Mesenchymal stem cell (in vitro differentiated cells and primary cell): ENCODE measurements at regions not wholly inside any gene's neighbourhood (a gene's known extent, or its start where the extent isn't known, plus 50 kb on each side); places are given as distances from the start of the nearest gene placed in this dataset.
"Not testable (repeated sequence)": the region's sequence is repeated elsewhere in the genome, so short reads cannot be mapped to it uniquely, and the experiment has no call there.

Experiments
- DNase-seq: peaks from one replicate; pipeline ENCODE4 v3.0.0-alpha.2; 2013
- H2AFZ ChIP-seq: one replicate; pipeline ENCODE4 v1.6.1; 2013; ENCODE audit warnings: low read depth, mild to moderate bottlenecking, control low read depth, inconsistent platforms, low read length, moderate library complexity
- H2AK5ac ChIP-seq: 2 replicates; pipeline ENCODE4 v1.6.1; 2013; ENCODE audit warnings: low read length, moderate library complexity, mild to moderate bottlenecking, inconsistent platforms; ENCODE audit not compliant: severe bottlenecking
- H2BK120ac ChIP-seq: one replicate; pipeline ENCODE4 v1.6.1; 2013; ENCODE audit warnings: low read depth, mild to moderate bottlenecking, inconsistent platforms, low read length, moderate library complexity
- H2BK12ac ChIP-seq, 2 experiments: one replicate each; pipeline ENCODE4 v1.6.1; 2013; ENCODE audit warnings: inconsistent platforms in 2 of 2, low read length in 2 of 2, mild to moderate bottlenecking in 2 of 2, moderate library complexity in 2 of 2, control low read depth in 1 of 2
- H2BK15ac ChIP-seq: one replicate; pipeline ENCODE4 v1.6.1; 2013; ENCODE audit warnings: mild to moderate bottlenecking, low read depth, inconsistent platforms; ENCODE audit not compliant: poor library complexity, severe bottlenecking
- H2BK5ac ChIP-seq: 2 replicates; pipeline ENCODE4 v1.6.1; 2013; ENCODE audit warnings: low read depth, mild to moderate bottlenecking, low read length, control low read depth, inconsistent platforms; ENCODE audit not compliant: poor library complexity, severe bottlenecking
- H3K14ac ChIP-seq, 2 experiments: one replicate each; pipeline ENCODE4 v1.6.1; 2013; ENCODE audit warnings: inconsistent platforms in 2 of 2, low read length in 2 of 2, control low read depth in 1 of 2, mild to moderate bottlenecking in 1 of 2, moderate library complexity in 1 of 2
- H3K18ac ChIP-seq, 2 experiments: one replicate each; pipeline ENCODE4 v1.6.1; 2013; ENCODE audit warnings: inconsistent platforms in 2 of 2, low read length in 2 of 2, control low read depth in 1 of 2, low read depth in 1 of 2, mild to moderate bottlenecking in 1 of 2
- H3K23ac ChIP-seq, 2 experiments: one replicate each; pipeline ENCODE4 v1.6.1; 2013; ENCODE audit warnings: inconsistent platforms in 2 of 2, low read length in 2 of 2, mild to moderate bottlenecking in 2 of 2, moderate library complexity in 2 of 2, control low read depth in 1 of 2
- H3K27ac ChIP-seq: 2 replicates; pipeline ENCODE4 v1.5.1; 2013; ENCODE audit warnings: mild to moderate bottlenecking, moderate library complexity, low read length, control low read depth, inconsistent platforms; ENCODE audit not compliant: poor library complexity, severe bottlenecking
- H3K27me3 ChIP-seq, 2 experiments: 2 replicates each; pipeline versions ENCODE4 v1.6.1 to v1.7.0; 2013; ENCODE audit warnings: low read length in 2 of 2, mild to moderate bottlenecking in 2 of 2, moderate library complexity in 2 of 2, control low read depth in 1 of 2, inconsistent platforms in 1 of 2; ENCODE audit not compliant: control insufficient read depth in 1 of 2, insufficient read depth in 1 of 2
- H3K36me3 ChIP-seq, 2 experiments: 2 replicates each; pipeline versions ENCODE4 v1.6.1 to v1.7.0; 2013; ENCODE audit warnings: low read length in 2 of 2, control low read depth in 1 of 2, inconsistent platforms in 1 of 2, low read depth in 1 of 2, mild to moderate bottlenecking in 1 of 2; ENCODE audit not compliant: insufficient read depth in 2 of 2, control insufficient read depth in 1 of 2
- H3K4ac ChIP-seq, 2 experiments: one replicate each; pipeline ENCODE4 v1.6.1; 2013; ENCODE audit warnings: inconsistent platforms in 2 of 2, low read length in 2 of 2, mild to moderate bottlenecking in 2 of 2, moderate library complexity in 2 of 2, control low read depth in 1 of 2, low read depth in 1 of 2
- H3K4me1 ChIP-seq: 2 replicates; pipeline ENCODE4 v1.6.1; 2013; ENCODE audit warnings: low read depth, low read length, control low read depth; ENCODE audit not compliant: control insufficient read depth, insufficient read depth
- H3K4me2 ChIP-seq: 2 replicates; pipeline ENCODE4 v1.6.1; 2013; ENCODE audit warnings: low read length, mild to moderate bottlenecking, inconsistent platforms; ENCODE audit not compliant: poor library complexity, severe bottlenecking
- H3K4me3 ChIP-seq, 2 experiments: 2 replicates each; pipeline versions ENCODE4 v1.5.1 to v1.7.0; 2013; ENCODE audit warnings: low read length in 2 of 2, mild to moderate bottlenecking in 2 of 2, control low read depth in 1 of 2, low read depth in 1 of 2; ENCODE audit not compliant: insufficient read depth in 1 of 2
- H3K79me1 ChIP-seq: replicated peaks from 2 replicates; pipeline ENCODE4 v1.6.1; 2013; ENCODE audit warnings: mild to moderate bottlenecking, control low read depth, low read length, inconsistent platforms; ENCODE audit not compliant: poor library complexity, severe bottlenecking
- H3K9ac ChIP-seq: 2 replicates; pipeline ENCODE4 v1.7.0; 2013; ENCODE audit warnings: mild to moderate bottlenecking, low read length, moderate library complexity
- H3K9me3 ChIP-seq: 2 replicates; pipeline ENCODE4 v1.7.0; 2013; ENCODE audit warnings: mild to moderate bottlenecking, low read length; ENCODE audit not compliant: control insufficient read depth
- H4K8ac ChIP-seq: one replicate; pipeline ENCODE4 v1.6.1; 2013; ENCODE audit warnings: inconsistent platforms, mild to moderate bottlenecking, low read length, moderate library complexity
- H4K91ac ChIP-seq: one replicate; pipeline ENCODE4 v1.6.1; 2013; ENCODE audit warnings: mild to moderate bottlenecking, low read length, inconsistent platforms
- WGBS: methylation state at CpG from one replicate; pipeline ENCODE4 v1.1.7; 2013; ENCODE audit warnings: mixed read lengths; 5-methylcytosine and 5-hydroxymethylcytosine counted together

- H3K4me2 ChIP-seq: no peak overlapping the region
- H2AFZ ChIP-seq: no peak overlapping the region
- H3K9me3 ChIP-seq: no peaks in the 10 kb centered on the region
- H3K27me3 ChIP-seq: no peaks in the 10 kb centered on the region
- no peaks in the 10 kb centered on the region for H3K36me3 ChIP-seq
- DNase-seq: no peak
- no peak overlapping the region for H3K18ac ChIP-seq
- no peak overlapping the region for H4K8ac ChIP-seq
- H3K27ac ChIP-seq: no peak overlapping the region
- no peak overlapping the region for H3K9ac ChIP-seq
- no CpG with 5 or more reads among the region's 2 CpGs for WGBS
- H4K91ac ChIP-seq: no peak overlapping the region
- H3K14ac ChIP-seq: no peak overlapping the region
- H3K23ac ChIP-seq: no peak overlapping the region
- H2BK120ac ChIP-seq: no peak overlapping the region
- no peak overlapping the region for H3K4ac ChIP-seq
- H2BK15ac ChIP-seq: no peak overlapping the region
- H2BK12ac ChIP-seq: no peak overlapping the region
- no peak overlapping the region for H2BK5ac ChIP-seq
- no peaks in the 10 kb centered on the region for H3K4me1 ChIP-seq
- H2AK5ac ChIP-seq: no peak overlapping the region
- H3K4me3 ChIP-seq: no peak overlapping the region
- no peaks in the 10 kb centered on the region for H3K79me1 ChIP-seq
Observed at GRCh38 chr2:210862283-210863065, 306.1 kb downstream of the CPS1 start.

- 100% methylated on average over 1 of the region's 1 CpG for WGBS
- Histone ChIP-seq H3K27me3 (no peaks in the 10 kb centered on the region), H3K4me1 (no peaks in the 10 kb centered on the region), H2BK120ac (no peak overlapping the region), H4K91ac (no peak overlapping the region), H2AFZ (no peak overlapping the region), H3K4me2 (no peak overlapping the region), H3K36me3 (no peaks in the 10 kb centered on the region), H3K14ac (no peak overlapping the region), H2BK5ac (no peak overlapping the region), H3K9me3 (no peaks in the 10 kb centered on the region), H4K8ac (no peak overlapping the region), H2BK15ac (no peak overlapping the region), H3K79me1 (no peaks in the 10 kb centered on the region), H3K4ac (no peak overlapping the region), H3K9ac (no peak overlapping the region), H3K18ac (no peak overlapping the region), H2BK12ac (no peak overlapping the region), H2AK5ac (no peak overlapping the region), H3K27ac (no peak overlapping the region), H3K23ac (no peak overlapping the region), H3K4me3 (no peak overlapping the region)
- DNase-seq: no peak
Observed at GRCh38 chr2:210863283-210863682, 306.9 kb downstream of the CPS1 start.

DNA sequence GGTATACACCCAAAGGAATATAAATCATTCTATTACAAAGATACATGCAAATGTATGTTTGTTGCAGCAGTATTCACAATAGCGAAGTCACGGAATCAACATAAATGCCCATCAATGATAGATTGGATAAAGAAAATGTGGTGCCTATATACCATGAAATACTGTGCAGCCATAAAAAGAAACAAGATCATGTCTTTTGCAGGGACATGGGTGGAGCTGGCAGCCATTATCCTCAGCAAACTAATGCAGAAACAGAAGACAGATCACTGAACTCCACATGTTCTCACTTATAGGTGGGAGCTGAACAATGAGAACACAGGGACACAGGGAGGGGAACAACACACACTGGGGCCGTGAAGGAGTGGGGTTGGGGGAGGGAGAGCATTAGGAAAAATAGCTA lies 315.2 kb downstream of the CPS1 start:
- H3K14ac ChIP-seq, H3K9me3 ChIP-seq, H2AK5ac ChIP-seq, H3K9ac ChIP-seq, H4K91ac ChIP-seq, H3K4me3 ChIP-seq, H3K27ac ChIP-seq, H3K27me3 ChIP-seq, H2BK12ac ChIP-seq, H4K8ac ChIP-seq, H3K36me3 ChIP-seq, H2BK15ac ChIP-seq, H2BK5ac ChIP-seq, DNase-seq, H3K23ac ChIP-seq, H3K4me1 ChIP-seq, H2BK120ac ChIP-seq, H2AFZ ChIP-seq, H3K4ac ChIP-seq, H3K79me1 ChIP-seq, H3K18ac ChIP-seq, H3K4me2 ChIP-seq: not testable (repeated sequence)
- 100% methylated on average over 1 of the region's 3 CpGs for WGBS

- H2AFZ ChIP-seq: no peak overlapping the region
- no peaks in the 10 kb centered on the region for H3K36me3 ChIP-seq
- H2BK15ac ChIP-seq: no peak overlapping the region
- no peak overlapping the region for H2BK12ac ChIP-seq
- no peak overlapping the region for H3K4me3 ChIP-seq
- H3K18ac ChIP-seq: no peak overlapping the region
- no peak for DNase-seq
- H2AK5ac ChIP-seq: no peak overlapping the region
- H2BK5ac ChIP-seq: no peak overlapping the region
- H3K23ac ChIP-seq: no peak overlapping the region
- H3K4me1 ChIP-seq: no peaks in the 10 kb centered on the region
- H3K27ac ChIP-seq: no peak overlapping the region
- 100% methylated on average over 1 of the region's 1 CpG for WGBS
- H3K9ac ChIP-seq: no peak overlapping the region
- no peaks in the 10 kb centered on the region for H3K9me3 ChIP-seq
- no peaks in the 10 kb centered on the region for H3K27me3 ChIP-seq
- H3K14ac ChIP-seq: no peak overlapping the region
- no peak overlapping the region for H4K91ac ChIP-seq
- H3K79me1 ChIP-seq: no peaks in the 10 kb centered on the region
- no peak overlapping the region for H4K8ac ChIP-seq
- no peak overlapping the region for H2BK120ac ChIP-seq
- no peak overlapping the region for H3K4me2 ChIP-seq
- no peak overlapping the region for H3K4ac ChIP-seq
Observed at GRCh38 chr2:210873631-210874030, 317.2 kb downstream of the CPS1 start.
